Amygdala (tissue), 56 donors: ENCODE measurements at regions not wholly inside any gene's neighbourhood (a gene's known extent, or its start where the extent isn't known, plus 50 kb on each side); places are given as distances from the start of the nearest gene placed in this dataset.
A peak's percentile ranks its signal among the peaks of the same experiment; 100 is the strongest.
"Not testable (repeated sequence)": the region's sequence is repeated elsewhere in the genome, so short reads cannot be mapped to it uniquely, and the experiment has no call there.

ENCODE experiments used
- DNase-seq, 56 donors: peaks; one replicate each; lab custom pipeline; 2025; lab: John Stamatoyannopoulos, UW

GRCh38 chrX:51144828-51145442 is 187.7 kb upstream of the NUDT10 start:
- peak in 4 of 56 donors; percentile 0 to 7 (median 1) for DNase-seq

- DNase-seq, result peak in 8 of 56 donors; percentile 0 to 17 (median 8)
Measured at GRCh38 chrX:51148848-51149247, 183.8 kb upstream of the NUDT10 start.

- DNase-seq, result no peak
Measured at GRCh38 chrX:51151734-51152133, 180.9 kb upstream of the NUDT10 start.

GRCh38 chrX:51155157-51155556 is 177.5 kb upstream of the NUDT10 start:
- DNase-seq, result no peak

GRCh38 chrX:51155566-51155965 is 177.1 kb upstream of the NUDT10 start:
- DNase-seq, result no peak

GRCh38 chrX:51158231-51158630 is 174.4 kb upstream of the NUDT10 start:
- DNase-seq, result no peak

GRCh38 chrX:51159378-51159777 is 173.2 kb upstream of the NUDT10 start:
- not testable (repeated sequence) for DNase-seq

- no peak for DNase-seq
Measured at GRCh38 chrX:51163730-51164129, 168.9 kb upstream of the NUDT10 start.

GRCh38 chrX:51178356-51178900 is 154.2 kb upstream of the NUDT10 start:
- not testable (repeated sequence) for DNase-seq

GRCh38 chrX:51179805-51180204 is 152.8 kb upstream of the NUDT10 start:
- DNase-seq, result not testable (repeated sequence)

GRCh38 chrX:51182545-51182944 is 150.1 kb upstream of the NUDT10 start:
- no peak for DNase-seq

GRCh38 chrX:51192104-51192503 is 140.5 kb upstream of the NUDT10 start:
- DNase-seq, result no peak

GRCh38 chrX:51215266-51215665 is 117.4 kb upstream of the NUDT10 start:
- no peak for DNase-seq

GRCh38 chrX:51215856-51216255 is 116.8 kb upstream of the NUDT10 start:
- DNase-seq, result no peak

GRCh38 chrX:51242212-51242611 is 90.4 kb upstream of the NUDT10 start:
- no peak for DNase-seq

GRCh38 chrX:51257490-51257889 is 75.1 kb upstream of the NUDT10 start:
- no peak for DNase-seq

- DNase-seq, result not testable (repeated sequence)
Measured at GRCh38 chrX:51262271-51262670, 70.4 kb upstream of the NUDT10 start.

GRCh38 chrX:51272638-51273037 is 60.0 kb upstream of the NUDT10 start:
- no peak for DNase-seq

- DNase-seq, result no peak
Measured at GRCh38 chrX:51281758-51282318, 50.8 kb upstream of the NUDT10 start.
